NCI-H524 treated with DMSO at 0.1 percent for 48 hours (cell line): ENCODE measurements at regions not wholly inside any gene's neighbourhood (a gene's known extent, or its start where the extent isn't known, plus 50 kb on each side); places are given as distances from the start of the nearest gene placed in this dataset.

ENCODE experiments used
- DNase-seq: peaks from one replicate; lab custom pipeline; 2025; lab: John Stamatoyannopoulos, UW

- no peak for DNase-seq
Measured at GRCh38 chr9:129506041-129506440, 114.9 kb downstream of the C9orf50 start.

GRCh38 chr9:129505270-129505902, 115.5 kb downstream of the C9orf50 start:
- DNase-seq, result no peak

GRCh38 chr9:129504404-129504803, 116.5 kb downstream of the C9orf50 start:
- DNase-seq, result no peak

- no peak for DNase-seq
Measured at GRCh38 chr9:129501771-129502319, 119.1 kb downstream of the C9orf50 start.

GRCh38 chr9:129500863-129501770, 119.8 kb downstream of the C9orf50 start:
- DNase-seq, result no peak

GRCh38 chr9:129500161-129500862, 120.6 kb downstream of the C9orf50 start:
- no peak for DNase-seq

- DNase-seq, result no peak
Measured at GRCh38 chr9:129498451-129499384, 122.2 kb downstream of the C9orf50 start.

GRCh38 chr9:129497813-129498450, 123.0 kb downstream of the C9orf50 start:
- no peak for DNase-seq

GRCh38 chr9:129497005-129497812, 123.7 kb downstream of the C9orf50 start:
- DNase-seq, result no peak

GRCh38 chr9:129496473-129497004, 124.4 kb downstream of the C9orf50 start:
- DNase-seq, result peak; percentile 44

- DNase-seq, result peak; percentile 43
Measured at GRCh38 chr9:129495620-129496472, 125.1 kb downstream of the C9orf50 start.

- no peak for DNase-seq
Measured at GRCh38 chr9:129494113-129494789, 126.7 kb downstream of the C9orf50 start.

- DNase-seq, result no peak
Measured at GRCh38 chr9:129493706-129494047, 127.2 kb downstream of the C9orf50 start.

- no peak for DNase-seq
Measured at GRCh38 chr9:129493002-129493705, 127.7 kb downstream of the C9orf50 start.

- DNase-seq, result no peak
Measured at GRCh38 chr9:129491487-129491855, 129.4 kb downstream of the C9orf50 start.

GRCh38 chr9:129490583-129491486, 130.1 kb downstream of the C9orf50 start:
- DNase-seq, result no peak
